ENCODE measurements at regions not wholly inside any gene's neighbourhood (a gene's known extent, or its start where the extent isn't known, plus 50 kb on each side); places are given as distances from the start of the nearest gene placed in this dataset.
"Not testable (repeated sequence)": the region's sequence is repeated elsewhere in the genome, so short reads cannot be mapped to it uniquely, and the experiment has no call there.

DNA sequence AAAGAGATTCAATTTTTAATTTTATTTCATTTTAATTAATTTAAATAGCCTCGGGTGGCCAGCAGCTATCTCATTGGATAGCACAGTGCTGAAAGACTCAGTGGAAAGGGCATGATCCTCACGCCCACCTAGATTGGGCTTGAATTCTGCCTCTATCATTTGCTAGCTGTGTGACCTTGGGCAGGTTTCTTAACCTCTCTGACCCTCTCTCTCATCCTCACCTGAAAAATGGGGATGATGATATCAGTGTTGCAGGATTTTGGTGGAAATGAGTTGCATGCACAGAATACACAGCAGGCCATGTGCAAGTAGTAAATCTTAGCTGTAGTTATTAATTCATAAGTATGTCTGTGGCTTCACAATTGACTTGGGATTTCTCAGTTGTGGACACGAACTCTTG, 272.4 kb upstream of the XYLT1 start:
- no peak for DNase-seq (ENCODE audit: low read depth)

GRCh38 chr16:17735099-17735498, 264.3 kb upstream of the XYLT1 start:
- DNase-seq (ENCODE audit: low read depth) = not testable (repeated sequence)

GRCh38 chr16:17729820-17730219, 259.1 kb upstream of the XYLT1 start:
- DNase-seq (ENCODE audit: low read depth) = no peak

- DNase-seq (ENCODE audit: low read depth) = no peak
Observed at GRCh38 chr16:17728196-17728595, 257.4 kb upstream of the XYLT1 start.

GRCh38 chr16:17724242-17724898, 253.6 kb upstream of the XYLT1 start:
- no peak for DNase-seq (ENCODE audit: low read depth)

- DNase-seq (ENCODE audit: low read depth) = no peak
Observed at GRCh38 chr16:17723531-17724134, 252.9 kb upstream of the XYLT1 start.

DNA sequence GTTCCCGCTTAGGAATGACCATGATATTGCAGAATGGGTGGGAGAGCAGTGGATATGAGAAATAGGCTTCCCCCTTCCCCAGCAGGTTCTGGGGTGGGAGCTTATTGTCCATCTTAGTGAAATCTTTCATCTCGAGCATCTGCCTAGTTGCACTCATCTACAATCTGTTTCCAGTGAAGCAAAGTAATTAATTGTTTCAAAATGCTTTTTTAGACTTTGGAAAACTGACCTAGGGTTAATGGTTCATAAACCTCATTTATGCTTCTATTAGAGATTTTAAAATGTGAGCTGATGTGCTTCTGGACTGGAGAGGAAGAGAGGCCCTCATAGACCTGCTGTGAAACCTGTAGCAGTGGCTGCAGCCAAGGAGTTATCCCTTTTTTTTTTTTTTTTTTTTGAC, 247.7 kb upstream of the XYLT1 start:
- DNase-seq (ENCODE audit: low read depth) = no peak

DNA sequence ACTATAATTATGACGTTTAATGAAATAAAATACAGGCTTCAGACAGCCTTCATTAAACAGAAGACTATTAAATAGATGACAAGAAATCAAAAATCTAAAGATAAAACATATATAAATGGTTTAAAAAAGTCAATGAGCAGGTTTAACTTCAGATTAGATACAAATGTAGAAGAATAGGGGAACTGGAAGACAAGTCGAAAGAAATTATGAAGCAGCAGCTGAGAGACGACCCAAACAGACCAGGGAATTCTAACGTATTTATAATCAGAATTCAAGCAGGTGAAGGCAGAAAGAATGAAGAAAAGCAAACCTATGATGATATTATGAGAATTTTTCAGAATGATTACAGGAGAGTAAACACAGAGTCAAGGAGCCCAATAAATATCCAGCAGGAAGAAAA, 235.1 kb upstream of the XYLT1 start:
- DNase-seq (ENCODE audit: low read depth) = no peak

GRCh38 chr16:17696616-17697015, 225.9 kb upstream of the XYLT1 start:
- DNase-seq (ENCODE audit: low read depth) = no peak

- DNase-seq (ENCODE audit: low read depth) = no peak
Observed at GRCh38 chr16:17692484-17692883, 221.7 kb upstream of the XYLT1 start.

GRCh38 chr16:17691899-17692176, 221.1 kb upstream of the XYLT1 start:
- DNase-seq (ENCODE audit: low read depth) = no peak

DNA sequence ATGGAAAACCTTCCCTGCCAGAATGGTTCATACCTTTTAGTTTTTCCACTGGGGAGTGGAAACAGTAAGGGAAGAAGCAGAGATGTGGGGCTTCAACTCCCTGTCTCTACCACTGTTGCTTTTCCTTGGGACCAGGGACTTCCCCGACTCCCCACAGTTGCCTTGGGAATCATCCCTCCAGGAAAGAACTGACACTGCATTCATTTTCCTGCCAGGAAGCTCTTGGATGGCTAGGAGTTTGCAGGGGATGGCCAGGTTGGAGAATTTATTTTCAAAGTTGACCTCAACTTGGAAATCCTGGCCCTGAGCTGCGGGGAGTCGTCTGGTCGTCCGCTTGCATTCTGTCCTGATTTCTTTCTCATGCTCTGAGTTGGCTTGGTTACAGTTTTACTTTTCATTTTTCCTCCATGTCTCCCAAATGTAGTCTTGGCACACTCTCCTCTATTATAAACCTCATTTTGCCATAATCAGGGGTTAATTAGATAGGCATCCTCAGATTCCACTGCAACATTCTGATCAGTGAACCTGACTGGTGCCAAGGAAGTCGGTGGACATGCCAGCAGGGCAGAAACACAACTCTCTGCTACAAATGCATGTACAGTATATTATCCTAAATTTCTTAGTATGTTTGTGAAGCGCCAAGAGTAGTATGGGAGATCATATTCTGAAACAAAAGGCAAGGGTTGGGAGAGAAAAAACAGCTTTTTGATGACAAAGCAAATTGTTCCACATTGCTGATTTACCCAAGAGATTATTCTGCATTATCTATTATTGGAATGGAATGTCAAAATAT, 220.5 kb upstream of the XYLT1 start:
- no peak for DNase-seq (ENCODE audit: low read depth)

GRCh38 chr16:17685447-17685846, 214.7 kb upstream of the XYLT1 start:
- DNase-seq (ENCODE audit: low read depth) = no peak

DNA sequence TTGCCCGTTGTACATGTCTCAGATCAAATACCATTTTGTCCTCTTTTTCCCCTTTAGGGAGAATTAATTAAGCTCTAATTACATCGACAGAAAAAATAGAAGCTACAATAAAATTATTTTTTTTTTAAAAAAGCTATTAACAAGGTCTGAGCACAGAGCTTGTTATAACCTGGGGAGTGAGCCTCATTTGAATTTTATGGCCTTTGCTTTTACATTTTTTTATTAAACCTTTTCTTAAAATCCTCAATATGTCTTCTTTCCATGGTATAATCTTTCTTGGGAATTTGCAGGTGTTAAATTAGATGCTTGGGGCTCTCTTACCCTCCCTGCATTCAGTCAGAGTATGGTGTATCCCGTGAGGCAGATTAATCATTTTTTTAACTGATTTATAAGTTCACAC, 212.5 kb upstream of the XYLT1 start:
- no peak for DNase-seq (ENCODE audit: low read depth)

GRCh38 chr16:17676171-17676570, 205.4 kb upstream of the XYLT1 start:
- no peak for DNase-seq (ENCODE audit: low read depth)

- no peak for DNase-seq (ENCODE audit: low read depth)
Observed at GRCh38 chr16:17668386-17668785, 197.6 kb upstream of the XYLT1 start.

GRCh38 chr16:17666293-17666692, 195.5 kb upstream of the XYLT1 start:
- DNase-seq (ENCODE audit: low read depth) = no peak

- DNase-seq (ENCODE audit: low read depth) = no peak
Observed at GRCh38 chr16:17658881-17659280, 188.1 kb upstream of the XYLT1 start.

DNA sequence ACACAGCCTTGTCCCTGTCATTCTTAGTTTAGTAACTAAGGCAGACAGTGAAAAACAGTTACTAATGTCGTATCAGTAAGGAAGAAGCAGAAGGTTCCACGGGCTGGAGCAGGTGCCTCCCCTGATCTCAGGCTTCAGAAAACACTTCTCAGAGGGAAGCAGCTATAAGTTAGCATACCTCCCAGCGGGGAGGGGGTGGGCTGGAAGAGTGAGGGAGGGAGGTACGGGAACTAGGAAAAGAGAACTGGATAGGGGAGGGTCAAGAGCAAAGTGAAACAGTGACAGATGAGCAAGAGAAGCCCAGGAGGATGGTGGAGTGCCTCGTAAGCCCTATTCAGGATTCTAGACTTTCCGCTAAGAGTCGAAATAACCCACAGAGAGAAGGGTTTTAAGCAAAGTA, 186.3 kb upstream of the XYLT1 start:
- DNase-seq (ENCODE audit: low read depth) = no peak

GRCh38 chr16:17654571-17654970, 183.8 kb upstream of the XYLT1 start:
- no peak for DNase-seq (ENCODE audit: low read depth)

DNA sequence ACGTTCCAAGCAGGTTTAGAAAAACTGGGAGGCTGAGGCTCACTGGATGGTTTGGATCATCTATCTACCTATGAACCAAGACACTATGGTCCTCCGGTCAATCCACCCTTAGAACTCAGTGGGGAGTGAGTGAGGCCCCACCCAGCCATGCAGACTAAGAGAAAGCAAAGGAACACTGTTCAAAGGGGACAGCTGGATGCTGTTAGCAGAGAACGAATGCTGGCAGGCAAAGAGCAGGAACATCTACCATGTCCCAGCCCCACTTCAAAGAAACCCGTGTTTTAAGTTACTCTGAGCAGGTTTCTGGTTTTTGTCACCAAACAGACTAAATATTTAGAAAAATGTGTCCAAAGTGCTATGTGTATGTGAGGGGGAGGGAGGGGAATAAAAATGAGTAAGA, 183.4 kb upstream of the XYLT1 start:
- no peak for DNase-seq (ENCODE audit: low read depth)

DNA sequence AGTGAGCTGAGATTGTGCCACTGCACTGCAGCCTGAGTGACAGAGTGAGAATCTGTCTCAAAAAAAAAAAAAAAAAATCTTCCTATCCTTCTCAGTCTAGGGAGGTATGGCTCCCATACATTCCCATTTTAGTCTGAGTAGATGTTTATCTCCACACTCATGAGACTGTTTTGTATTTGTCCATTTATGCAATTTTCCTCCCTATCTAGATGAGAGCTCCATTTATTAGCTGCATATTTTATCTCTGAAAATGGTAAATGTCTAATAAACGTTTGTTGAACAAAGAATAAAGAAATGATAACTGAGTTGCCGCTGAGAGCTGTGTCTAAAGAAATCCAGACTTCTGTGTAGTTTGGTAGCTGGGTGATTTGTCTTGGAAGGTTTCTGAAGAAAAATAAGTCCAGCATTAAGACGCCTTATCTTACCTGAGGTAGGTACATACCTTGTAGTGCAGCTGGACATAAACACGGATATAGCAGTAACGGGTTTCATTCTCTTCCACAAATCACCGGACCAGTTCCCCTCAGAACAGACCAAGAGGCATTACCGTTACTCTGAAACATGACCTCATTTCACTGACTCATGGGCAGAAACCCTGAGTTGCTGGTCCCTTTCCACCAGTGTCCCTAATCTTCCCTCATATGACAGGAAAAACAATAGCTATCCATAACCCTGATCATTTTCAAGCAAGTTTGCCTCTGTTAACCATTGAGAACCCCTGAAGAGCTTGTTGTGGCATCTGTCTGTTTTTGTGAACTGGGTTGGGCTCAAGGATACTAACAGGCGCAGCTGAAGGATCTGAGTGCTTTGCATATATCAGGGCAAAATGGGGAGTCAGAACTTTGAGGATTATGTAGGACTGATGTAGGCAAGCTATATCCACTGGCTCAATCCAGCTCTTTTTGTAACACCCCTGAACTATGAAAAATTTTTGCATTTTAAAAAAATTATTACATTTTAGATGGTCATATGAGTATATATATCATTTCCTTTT, 177.4 kb upstream of the XYLT1 start:
- DNase-seq (ENCODE audit: low read depth) = no peak
